ENCODE measurements at regions not wholly inside any gene's neighbourhood (a gene's known extent, or its start where the extent isn't known, plus 50 kb on each side); places are given as distances from the start of the nearest gene placed in this dataset.
A peak's percentile ranks its signal among the peaks of the same experiment; 100 is the strongest.

- DNase-seq (ENCODE audit: low spot score) = no peak
These were observed 305.7 kb upstream of the NRIP1 start for GRCh38 chr21:15370462-15370975.

GRCh38 chr21:15373941-15374340 is 309.1 kb upstream of the NRIP1 start:
- DNase-seq (ENCODE audit: low spot score) = no peak

GRCh38 chr21:15379776-15380175 is 315.0 kb upstream of the NRIP1 start:
- DNase-seq (ENCODE audit: low spot score) = no peak

- DNase-seq (ENCODE audit: low spot score) = no peak
These were observed 318.8 kb upstream of the NRIP1 start for GRCh38 chr21:15383588-15383987.

- no peak for DNase-seq (ENCODE audit: low spot score)
These were observed 325.2 kb upstream of the NRIP1 start for GRCh38 chr21:15390049-15390448.

- DNase-seq (ENCODE audit: low spot score) = no peak
These were observed 332.5 kb upstream of the NRIP1 start for GRCh38 chr21:15397258-15397657.

GRCh38 chr21:15400905-15401304 is 328.9 kb upstream of the USP25 start:
- peak; percentile 6 for DNase-seq (ENCODE audit: low spot score)

- no peak for DNase-seq (ENCODE audit: low spot score)
These were observed 328.5 kb upstream of the USP25 start for GRCh38 chr21:15401331-15401730.

- no peak for DNase-seq (ENCODE audit: low spot score)
These were observed 324.6 kb upstream of the USP25 start for GRCh38 chr21:15405214-15405613.

GRCh38 chr21:15406791-15407190 is 323.0 kb upstream of the USP25 start:
- no peak for DNase-seq (ENCODE audit: low spot score)

- DNase-seq (ENCODE audit: low spot score) = no peak
These were observed 322.2 kb upstream of the USP25 start for GRCh38 chr21:15407585-15407984.

- no peak for DNase-seq (ENCODE audit: low spot score)
These were observed 321.7 kb upstream of the USP25 start for GRCh38 chr21:15408089-15408488.

GRCh38 chr21:15409031-15409430 is 320.8 kb upstream of the USP25 start:
- DNase-seq (ENCODE audit: low spot score) = no peak

GRCh38 chr21:15410853-15411252 is 318.9 kb upstream of the USP25 start:
- DNase-seq (ENCODE audit: low spot score) = no peak

GRCh38 chr21:15414057-15414456 is 315.7 kb upstream of the USP25 start:
- no peak for DNase-seq (ENCODE audit: low spot score)

- peak; percentile 45 for DNase-seq (ENCODE audit: low spot score)
These were observed 314.1 kb upstream of the USP25 start for GRCh38 chr21:15415541-15416261.

GRCh38 chr21:15421441-15421881 is 308.3 kb upstream of the USP25 start:
- no peak for DNase-seq (ENCODE audit: low spot score)

GRCh38 chr21:15421947-15422346 is 307.8 kb upstream of the USP25 start:
- no peak for DNase-seq (ENCODE audit: low spot score)

GRCh38 chr21:15422783-15423182 is 307.0 kb upstream of the USP25 start:
- peak; percentile 65 for DNase-seq (ENCODE audit: low spot score)

- DNase-seq (ENCODE audit: low spot score) = no peak
These were observed 305.9 kb upstream of the USP25 start for GRCh38 chr21:15423676-15424445.

GRCh38 chr21:15425049-15425448 is 304.7 kb upstream of the USP25 start:
- DNase-seq (ENCODE audit: low spot score) = no peak

GRCh38 chr21:15430023-15430422 is 299.8 kb upstream of the USP25 start:
- DNase-seq (ENCODE audit: low spot score) = no peak

- DNase-seq (ENCODE audit: low spot score) = no peak
These were observed 299.2 kb upstream of the USP25 start for GRCh38 chr21:15430577-15430976.
